ENCODE measurements at regions not wholly inside any gene's neighbourhood (a gene's known extent, or its start where the extent isn't known, plus 50 kb on each side); places are given as distances from the start of the nearest gene placed in this dataset.
"Not testable (repeated sequence)": the region's sequence is repeated elsewhere in the genome, so short reads cannot be mapped to it uniquely, and the experiment has no call there.

DNA sequence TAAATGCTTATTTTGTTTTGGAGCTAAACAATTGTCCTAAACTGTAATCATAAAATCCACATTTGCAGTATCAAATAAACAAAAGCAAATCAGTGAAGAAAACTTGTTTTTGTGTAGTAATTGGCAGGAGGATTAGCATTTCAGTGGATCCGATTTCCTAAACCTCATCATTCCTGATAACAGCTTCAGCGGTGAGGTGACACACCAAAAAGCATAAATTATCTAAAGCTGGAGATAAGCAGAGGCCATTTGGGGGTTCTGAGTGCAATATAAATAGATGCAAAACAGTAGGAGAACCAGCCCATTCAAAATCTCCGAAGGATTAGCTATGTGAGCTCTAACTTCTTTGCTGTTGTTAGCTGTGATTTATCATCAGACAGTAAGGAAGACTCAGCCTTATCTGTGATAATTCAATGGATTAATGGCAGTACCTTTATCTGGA is 235.8 kb downstream of the EPHA7 start:
- DNase-seq: no peak

DNA sequence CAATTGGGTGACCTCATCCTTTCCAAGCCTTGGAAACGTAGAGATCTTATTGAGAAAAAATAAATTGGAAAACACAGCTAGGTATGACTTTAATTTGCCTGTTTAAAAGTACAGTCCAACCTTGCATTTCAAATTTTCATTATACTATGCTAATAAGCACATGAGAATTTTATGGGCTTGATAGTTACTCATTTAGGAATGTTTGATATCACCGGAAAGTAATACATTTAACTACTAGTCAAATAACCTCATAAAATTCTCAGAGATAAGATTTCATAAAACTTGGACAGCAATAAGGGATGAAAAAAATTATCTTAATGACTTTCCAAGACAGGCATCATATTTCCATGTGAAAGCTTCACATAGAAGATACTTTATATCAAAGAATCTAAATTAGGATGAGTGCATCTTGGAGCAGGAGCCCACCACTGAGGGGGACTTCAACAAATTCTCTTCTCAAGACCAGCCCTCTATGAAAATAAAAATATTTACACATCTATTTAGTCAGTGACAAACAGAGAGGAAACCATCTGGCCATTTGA is 236.3 kb downstream of the EPHA7 start:
- DNase-seq: no peak

DNA sequence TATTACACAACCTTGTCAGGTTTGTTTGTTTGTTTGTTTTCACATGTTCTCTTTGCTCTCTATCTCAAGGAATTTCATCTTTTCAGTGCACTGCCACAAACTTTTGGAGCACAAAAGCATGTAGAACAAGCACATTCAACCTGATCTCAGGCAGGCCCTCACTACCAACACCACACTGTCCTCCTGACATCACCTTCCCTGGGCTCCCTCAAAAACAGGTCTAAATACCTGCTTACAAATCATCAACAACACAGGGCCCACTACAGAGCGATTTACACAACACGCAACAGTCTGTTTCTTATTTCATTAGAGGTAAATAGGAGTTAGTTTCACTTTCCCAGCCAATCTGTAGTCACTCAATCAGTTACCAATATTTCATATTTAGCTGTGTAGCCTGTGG is 241.4 kb downstream of the EPHA7 start:
- no peak for DNase-seq

DNA sequence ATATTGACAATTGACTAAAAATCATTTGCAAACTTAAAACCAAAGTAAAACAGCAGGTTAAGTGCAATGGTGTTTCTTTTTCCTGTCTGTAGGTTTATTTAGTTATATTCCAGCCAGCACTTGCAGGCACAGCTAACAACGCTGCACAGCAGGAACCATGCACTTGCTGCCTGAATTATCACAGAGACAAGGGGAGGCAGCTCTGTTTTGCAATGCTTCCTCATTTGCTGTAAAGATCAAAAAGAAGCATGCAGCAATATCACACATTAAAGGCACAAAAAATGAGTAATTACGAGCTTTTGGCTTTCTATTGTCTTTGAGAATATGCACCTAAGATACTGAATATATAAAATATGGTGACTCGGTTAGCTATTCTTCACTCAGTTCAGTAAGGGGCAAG is 241.9 kb downstream of the EPHA7 start:
- no peak for DNase-seq

DNA sequence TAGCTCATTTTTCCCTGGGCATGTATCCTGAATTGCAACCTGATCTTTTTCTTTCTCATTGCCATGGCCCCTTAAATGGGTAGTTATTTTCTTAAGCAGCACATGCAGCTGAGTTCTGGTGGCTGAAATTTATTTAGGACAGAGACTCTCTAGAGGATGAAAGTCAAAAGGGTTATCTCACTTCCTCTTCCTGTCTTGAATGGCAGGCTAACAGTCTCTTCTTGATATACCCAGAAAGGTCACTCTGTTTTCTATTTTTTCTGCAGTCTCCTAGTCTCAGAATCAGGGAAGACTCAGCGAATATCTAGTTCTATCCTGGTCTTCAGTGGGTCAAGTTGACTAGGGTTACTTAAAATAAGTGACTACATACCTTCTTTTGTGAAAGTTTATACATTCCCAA is 243.3 kb downstream of the EPHA7 start:
- DNase-seq: no peak

DNA sequence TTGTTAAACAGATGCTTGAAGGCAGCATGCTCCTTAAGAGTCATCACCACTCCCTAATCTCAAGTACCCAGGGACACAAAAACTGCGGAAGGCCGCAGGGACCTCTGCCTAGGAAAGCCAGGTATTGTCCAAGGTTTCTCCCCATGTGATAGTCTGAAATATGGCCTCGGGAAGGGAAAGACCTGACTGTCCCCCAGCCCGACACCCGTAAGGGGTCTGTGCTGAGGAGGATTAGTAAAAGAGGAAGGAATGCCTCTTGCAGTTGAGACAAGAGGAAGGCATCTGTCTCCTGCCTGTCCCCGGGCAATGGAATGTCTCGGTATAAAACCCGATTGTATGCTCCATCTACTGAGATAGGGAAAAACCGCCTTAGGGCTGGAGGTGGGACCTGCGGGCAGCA is 245.8 kb downstream of the EPHA7 start:
- DNase-seq: not testable (repeated sequence)

DNA sequence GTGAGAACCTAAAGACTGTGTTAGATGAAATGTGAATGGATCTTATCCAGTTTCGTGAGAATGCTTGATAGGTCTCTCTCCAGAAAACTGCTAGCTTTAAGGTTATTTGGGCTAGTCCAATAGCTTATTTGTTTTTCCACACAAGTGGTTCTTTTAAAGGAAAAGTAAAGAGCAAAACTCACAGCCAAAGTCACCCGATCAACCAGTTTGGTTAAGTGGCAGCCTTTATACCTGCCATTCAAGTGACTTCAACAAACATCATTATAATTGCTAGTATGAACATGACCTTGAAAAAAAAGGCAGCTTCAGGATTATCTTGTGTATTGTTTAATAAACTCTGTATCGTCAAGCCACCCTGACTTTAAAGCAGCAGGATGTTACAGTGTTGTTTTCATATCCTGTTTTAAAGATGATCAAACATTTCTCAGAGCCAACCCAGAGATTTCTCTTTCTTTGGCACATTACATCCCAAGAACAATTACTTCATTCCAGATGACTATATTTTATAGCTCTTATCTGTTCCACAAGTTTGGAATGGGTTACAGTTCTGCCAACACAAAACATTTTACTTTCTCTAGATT is 253.4 kb downstream of the EPHA7 start:
- DNase-seq: no peak

DNA sequence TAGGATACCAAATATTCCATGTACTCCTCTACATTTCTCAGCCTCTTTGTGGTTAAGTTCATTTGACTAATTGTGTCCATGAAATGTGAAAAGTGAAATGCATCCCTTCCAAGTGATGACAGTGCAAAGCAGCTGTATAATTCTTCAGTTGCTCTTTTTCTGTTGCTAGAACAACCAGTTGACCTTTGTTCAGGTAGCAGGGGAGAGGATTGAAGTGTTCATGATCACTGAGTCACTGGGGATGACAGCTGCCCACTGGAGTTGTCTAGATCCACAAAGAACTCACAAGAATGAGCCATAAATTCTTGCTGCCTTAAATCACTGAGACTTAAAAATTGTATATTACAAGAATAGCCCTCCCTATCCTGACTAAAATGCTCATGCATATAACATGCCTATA is 254.6 kb downstream of the EPHA7 start:
- DNase-seq: no peak

DNA sequence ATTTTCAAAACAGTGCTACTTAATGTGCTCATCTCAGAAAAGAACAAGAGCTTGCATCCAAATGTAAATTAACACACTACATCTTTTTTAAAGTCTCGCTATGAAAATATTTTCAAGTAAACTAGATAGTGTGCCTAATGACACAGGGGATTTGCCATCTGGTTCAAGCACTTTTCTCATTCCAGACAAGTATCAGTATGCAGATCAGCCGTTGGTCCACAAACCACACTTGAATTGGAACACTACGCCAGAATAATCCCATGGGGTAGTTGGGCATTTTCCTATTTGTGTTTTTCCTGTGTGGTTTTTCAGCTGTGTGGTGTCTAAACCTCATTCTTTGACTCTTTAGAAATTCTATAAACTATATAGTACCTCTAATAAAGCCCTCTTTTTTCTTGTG is 256.2 kb downstream of the EPHA7 start:
- DNase-seq: no peak

DNA sequence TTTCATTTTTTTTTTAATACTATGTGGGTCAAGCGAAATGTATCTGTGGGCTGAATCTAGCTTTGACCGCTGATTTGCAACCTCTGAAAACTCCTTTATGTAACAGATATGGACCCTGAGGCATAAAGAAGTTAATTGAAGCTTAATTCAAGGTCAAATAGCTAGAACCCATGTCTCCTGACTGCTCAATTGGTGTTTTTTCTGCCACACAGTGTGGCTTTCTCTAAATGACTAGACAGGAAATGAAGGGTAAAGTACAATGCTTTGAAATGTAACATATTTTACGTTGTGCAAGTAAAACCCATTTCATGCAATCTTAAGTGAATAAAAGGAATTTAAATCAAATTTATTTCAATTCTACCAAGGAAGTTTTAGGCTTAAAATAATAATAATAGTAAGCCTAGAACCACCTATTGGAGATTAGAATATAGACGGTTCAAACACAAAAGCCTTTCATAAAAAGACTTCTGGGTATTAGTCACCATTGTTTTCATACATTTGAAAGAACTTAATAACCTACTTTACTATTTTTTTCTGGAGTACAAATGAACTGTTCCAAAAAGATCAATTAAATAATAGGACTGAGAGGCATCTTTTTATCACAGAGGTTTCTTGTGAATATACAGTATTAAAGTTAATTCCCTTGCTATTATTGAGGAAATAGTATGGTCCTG is 279.8 kb downstream of the EPHA7 start:
- DNase-seq: no peak

DNA sequence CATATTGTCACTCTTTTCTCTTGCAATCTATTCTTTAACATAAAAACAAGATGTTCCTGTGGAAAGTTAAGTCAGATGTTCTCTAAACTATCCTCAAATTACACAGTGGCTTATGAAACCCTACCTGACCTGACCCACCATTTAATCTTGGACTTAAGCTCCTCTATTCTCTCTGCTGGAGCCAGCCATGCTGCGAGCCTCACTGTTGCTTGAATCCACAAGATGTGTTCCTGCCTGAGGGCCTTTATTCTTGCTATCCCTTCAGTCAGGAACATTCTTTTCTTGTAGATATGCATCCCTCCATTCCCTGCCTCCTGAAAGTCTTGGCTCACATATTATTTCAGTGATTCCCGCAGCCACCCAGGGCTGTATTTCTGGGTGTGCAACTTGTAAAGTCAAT is 283.2 kb downstream of the EPHA7 start:
- DNase-seq: no peak

DNA sequence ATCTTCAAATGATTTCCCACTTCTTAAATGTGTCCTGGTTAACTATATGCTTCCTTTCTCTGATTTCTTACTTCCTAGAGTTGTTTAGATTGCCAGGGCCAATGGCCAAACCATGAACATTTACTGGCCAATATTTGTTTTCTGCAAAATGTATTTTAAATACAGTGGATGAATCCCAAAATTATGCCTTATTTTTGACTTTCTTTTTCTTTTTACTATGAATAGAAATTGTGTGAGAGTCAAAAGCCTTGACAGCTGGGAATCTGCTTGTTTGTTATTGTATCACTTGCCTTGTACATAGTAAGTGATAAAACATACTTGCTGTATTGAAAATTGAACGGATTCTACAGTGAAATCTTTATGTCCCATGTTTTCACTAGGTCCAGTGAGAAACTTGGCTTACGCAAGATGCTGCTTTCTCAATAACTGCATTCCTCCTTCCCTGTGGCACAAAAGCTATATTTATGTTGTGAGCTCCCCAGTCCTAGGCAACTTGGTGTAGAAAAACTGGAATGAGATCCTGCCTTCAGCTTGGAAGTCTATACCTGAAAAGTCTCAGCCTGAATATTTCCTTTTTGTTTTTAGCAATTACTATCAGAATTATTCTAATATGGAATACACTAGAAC is 295.2 kb downstream of the EPHA7 start:
- DNase-seq: no peak

DNA sequence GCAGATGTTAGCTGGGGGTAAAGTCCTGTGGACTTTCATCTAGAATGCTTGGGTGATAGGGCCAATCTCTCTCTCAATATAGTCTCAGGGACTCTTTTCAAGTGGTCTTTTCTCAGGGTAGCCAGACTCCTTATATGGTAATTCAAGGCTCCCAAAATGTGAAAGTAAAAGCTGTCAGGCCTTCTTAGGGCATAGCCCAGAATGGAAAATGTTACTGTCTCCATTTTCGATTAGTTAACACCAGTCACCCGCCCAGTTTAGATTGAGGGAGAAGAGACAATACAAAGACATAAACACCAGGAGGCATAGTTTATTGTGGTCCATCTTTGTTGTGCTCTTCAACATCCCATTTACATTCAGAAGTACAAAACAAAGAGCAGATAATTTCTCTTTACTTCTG is 295.8 kb downstream of the EPHA7 start:
- DNase-seq: no peak

DNA sequence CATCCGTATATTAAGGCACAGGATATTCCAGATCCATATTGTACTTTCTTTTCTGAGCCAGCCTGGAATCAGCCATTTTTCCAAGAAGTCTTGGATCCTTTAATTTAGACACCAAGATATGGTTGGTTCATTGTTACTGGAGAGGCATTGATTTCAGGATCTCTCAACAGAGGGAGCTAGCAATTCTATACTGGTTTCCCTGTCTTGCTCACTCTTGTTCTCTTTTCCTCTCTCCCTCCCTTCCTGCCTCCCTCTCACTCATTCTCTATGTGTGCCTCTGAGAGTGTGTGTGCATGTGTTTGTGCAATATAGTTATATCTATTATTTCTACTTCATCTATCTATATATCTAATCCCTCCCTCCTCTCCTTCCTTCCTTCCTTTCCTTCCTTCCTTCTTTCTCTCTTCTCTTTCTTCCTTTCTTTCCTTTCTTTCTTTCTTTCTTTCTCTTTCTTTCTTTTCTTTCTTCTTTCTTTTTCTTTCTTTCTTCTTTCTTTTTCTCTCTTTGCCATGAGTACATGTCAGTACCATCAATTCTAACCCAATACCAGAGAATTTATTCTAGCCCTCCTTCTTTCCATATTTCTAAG is 299.1 kb downstream of the EPHA7 start:
- DNase-seq: no peak

DNA sequence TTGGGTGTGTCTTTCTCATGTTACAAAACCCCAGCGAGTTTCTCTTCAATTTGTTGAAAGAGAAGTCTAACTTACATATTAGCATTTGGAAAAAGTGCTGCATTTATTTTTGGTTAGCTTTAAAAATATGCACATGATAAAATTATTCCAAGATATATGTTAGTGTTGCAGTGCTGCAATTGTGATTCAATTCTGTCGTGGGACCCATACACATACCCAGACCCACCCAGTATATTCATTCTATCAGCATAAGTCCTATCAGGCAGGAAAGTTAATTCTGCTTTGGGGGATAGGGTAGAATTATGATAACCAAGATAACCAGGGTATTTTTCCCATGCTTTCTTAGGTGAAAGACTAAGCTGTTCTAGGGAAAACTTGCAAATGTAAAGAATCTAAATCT is 313.5 kb downstream of the EPHA7 start:
- DNase-seq: no peak

DNA sequence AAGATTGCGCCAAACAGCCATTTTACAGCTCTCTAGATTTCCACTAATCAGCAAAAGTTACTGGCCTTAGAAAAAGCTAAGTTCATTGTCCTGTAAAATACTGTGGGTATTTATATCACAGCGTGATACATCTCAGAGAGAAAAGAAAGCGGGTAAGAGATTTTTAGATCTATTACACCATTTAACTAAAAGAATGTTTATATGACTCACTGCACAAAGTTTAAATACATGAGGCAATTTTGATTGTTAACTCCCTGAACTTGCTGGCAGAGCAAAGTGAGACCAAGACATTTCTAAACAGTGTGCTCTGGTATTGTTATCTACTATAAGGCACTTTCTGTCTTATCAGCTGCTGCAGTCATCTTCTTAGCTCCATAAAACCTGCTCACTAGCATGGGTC is 314.3 kb downstream of the EPHA7 start:
- DNase-seq: no peak

DNA sequence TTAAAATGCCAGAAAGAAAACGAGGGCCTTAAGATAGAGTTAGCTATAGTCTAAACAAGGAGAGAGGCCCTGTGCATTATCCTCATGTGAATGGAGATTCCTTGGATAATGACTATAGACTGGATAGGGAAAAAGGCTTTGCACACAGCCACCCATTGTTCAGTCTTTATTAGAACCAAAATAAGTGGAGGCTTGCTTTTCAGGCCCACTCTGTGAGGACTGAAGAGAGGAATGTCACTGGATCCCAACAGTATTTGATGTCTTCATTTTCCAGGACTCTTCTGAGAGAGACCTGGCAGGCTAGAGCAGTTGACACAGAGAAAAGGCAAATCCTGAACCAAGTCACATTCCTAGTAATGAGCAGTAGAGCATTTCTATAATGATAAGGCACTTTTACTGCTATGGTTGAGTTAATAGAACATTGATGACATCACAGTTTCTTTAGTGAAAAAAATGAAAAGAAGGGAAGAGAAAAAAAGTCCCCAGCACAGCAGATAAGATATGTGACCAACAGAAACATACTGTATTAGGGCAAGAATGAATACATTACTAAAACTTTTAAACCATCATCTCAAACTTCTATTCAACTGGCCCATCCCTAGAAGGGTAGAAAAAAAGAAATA is 315.1 kb downstream of the EPHA7 start:
- DNase-seq: no peak

DNA sequence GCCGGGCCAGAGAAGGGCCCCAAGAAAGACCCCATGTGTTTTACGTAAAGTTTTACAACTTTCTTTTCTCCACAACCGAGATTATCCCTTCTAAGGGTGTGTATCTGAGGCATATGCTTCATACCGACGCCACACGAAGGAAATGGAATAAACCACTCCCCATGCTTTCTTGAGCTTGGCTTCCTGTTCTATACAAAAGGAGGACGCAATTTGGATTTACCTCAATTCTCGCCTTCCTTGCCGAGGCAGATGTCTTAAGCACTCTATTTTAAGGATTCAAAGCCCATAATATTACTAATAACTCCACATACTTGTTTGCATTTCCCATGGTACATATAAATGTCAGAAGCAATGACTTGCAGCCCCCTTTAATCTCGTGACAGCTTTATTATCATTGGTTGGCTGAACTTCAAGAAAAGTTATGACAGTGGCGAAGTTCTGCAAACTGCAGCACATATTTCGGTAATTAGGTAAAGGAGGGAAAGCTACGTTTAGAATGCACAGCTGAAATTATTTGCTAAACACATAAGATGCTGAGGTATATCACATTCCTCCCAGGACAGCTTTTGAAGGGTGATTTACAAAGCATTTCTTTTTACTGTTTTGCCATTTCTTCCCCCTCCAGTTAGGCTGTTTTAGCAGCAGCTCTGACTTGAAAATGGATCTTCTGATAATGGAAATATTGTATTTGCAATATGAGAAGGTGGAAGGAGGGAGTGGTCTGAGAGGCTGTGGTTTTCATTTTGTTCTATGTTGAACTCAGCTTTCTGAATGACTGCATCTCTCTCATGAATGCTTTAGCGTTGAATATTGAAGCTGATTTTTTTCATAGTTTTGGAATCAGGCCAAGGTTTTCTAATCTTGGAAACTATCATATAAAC is 330.5 kb downstream of the EPHA7 start:
- no peak for DNase-seq

DNA sequence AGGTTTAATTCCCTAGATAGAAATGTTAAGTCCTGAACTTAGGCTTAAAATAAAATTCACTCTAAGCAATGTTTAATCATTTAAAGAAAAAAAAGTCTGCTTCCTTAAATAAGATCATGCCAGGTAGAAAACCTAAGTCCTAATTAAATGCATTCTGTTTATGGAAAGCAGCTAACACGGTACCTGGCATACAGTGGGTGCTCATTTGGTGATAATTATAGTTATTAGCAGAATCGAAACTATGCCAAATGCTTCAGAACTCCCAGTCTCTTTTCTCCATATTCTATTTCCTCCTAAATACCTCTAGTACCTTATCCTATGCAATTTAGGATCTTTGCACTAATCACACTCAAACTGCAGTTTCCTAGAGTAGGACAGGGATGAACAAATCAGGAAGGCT is 331.8 kb downstream of the EPHA7 start:
- DNase-seq: no peak

DNA sequence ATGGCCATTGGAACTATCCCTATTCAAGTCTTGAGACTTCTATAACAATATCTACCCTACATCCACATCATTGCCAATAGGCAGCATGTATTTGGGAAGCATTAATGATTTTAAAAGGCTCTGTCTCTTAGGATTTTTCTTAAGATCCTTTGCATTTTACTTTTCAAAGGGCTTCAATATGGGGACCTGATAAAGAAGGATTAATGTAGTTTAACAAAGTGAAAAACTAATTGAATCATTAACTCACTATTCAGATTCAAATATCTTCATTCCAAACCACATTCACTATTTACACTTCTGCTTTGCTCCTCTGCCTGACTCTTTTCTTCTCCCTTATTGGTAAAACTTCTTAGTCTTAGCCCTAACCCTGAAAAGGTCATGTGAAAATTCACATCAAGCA is 333.0 kb downstream of the EPHA7 start:
- DNase-seq: no peak

DNA sequence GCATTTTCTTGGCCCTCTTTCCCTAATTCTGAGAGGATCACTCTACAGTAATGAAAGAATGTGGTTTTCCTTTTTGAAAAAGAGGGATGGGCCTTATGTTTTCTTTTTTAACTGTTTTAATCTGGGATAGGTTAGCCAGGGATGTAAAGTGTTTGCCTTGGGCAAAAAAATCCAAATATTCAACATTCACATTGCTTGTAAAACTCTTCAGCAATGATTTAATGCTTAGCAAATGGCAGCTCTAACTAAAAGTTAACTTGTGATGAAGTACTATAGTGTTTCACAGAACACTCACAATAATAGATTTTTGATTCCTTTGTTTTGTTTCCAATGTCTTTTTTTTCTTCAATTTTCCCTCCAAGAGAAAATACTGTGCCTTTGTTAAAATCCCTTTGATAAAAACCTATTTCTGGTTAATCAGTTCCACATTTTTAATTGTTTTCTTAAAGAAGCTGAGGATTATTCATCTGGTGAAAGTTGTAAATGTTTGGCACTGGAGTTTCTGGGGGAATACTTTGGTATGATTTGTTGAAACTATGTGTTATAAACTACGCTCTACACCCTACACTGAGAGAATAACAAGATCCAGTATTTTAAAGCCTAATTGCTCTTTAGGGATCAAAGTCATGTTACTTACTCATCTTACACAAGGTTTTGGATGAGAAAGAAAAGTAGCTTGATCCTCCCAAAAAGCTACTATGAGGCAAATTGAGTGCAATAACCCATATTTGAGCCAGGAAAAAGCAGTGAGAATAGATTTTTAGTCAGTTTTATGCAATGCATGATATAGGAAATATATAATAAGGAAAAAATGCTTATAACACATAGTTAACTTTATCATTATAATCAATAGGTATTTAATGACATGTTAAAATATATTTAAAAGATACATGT is 335.8 kb downstream of the EPHA7 start:
- no peak for DNase-seq
